ENCODE measurements at regions not wholly inside any gene's neighbourhood (a gene's known extent, or its start where the extent isn't known, plus 50 kb on each side); places are given as distances from the start of the nearest gene placed in this dataset.

DNA sequence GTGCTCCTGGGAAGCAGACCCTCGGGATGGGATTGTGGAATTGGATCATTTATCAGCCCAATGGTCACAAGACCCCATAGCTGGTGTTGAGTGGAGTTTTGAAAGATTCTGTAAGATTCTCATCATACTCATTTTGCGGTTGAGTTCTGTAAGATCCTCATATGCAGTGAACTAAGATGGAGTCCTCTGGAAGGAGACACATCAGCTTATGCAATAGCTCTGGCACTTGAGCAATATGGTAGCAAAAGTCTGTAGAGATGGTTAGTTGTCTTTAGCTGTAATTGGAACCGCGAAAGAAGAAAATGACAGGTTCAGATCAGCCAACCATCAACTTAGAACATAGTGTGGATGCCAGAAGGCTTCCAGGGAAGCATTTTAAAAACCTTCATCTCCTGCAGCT lies 184.5 kb upstream of the TSC22D2 start:
- no peak overlapping the region for H3K4me3 ChIP-seq (ENCODE audit: low read depth, low read length, poor library complexity, severe bottlenecking)
- H3K4me1 ChIP-seq (ENCODE audit: insufficient read depth, low read length, poor library complexity, severe bottlenecking): peaks cover 15% of the 10 kb centered on the region
- H3K27ac ChIP-seq (ENCODE audit: low read depth, low read length, poor library complexity, severe bottlenecking): no peak overlapping the region
- no peaks in the 10 kb centered on the region for H3K27me3 ChIP-seq (replicated peaks; ENCODE audit: insufficient read depth, low read depth, low read length, poor library complexity)
- CTCF ChIA-PET: no interaction called here
- BruUV-seq (replicated peaks): no TSS peak
- no peak for DNase-seq (ENCODE audit: low spot score)
- no peak for TF ChIP-seq EZH2 (IDR thresholded peaks at IDR 0.05; ENCODE audit: borderline replicate concordance, low read depth, low read length, poor library complexity, severe bottlenecking)
- TF ChIP-seq, protein P1, sequence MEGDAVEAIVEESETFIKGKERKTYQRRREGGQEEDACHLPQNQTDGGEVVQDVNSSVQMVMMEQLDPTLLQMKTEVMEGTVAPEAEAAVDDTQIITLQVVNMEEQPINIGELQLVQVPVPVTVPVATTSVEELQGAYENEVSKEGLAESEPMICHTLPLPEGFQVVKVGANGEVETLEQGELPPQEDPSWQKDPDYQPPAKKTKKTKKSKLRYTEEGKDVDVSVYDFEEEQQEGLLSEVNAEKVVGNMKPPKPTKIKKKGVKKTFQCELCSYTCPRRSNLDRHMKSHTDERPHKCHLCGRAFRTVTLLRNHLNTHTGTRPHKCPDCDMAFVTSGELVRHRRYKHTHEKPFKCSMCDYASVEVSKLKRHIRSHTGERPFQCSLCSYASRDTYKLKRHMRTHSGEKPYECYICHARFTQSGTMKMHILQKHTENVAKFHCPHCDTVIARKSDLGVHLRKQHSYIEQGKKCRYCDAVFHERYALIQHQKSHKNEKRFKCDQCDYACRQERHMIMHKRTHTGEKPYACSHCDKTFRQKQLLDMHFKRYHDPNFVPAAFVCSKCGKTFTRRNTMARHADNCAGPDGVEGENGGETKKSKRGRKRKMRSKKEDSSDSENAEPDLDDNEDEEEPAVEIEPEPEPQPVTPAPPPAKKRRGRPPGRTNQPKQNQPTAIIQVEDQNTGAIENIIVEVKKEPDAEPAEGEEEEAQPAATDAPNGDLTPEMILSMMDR (conservative IDR thresholded peaks at IDR 0.05; ENCODE audit: low read depth, low read length): no peak
- no peaks in the 10 kb centered on the region for H3K36me3 ChIP-seq (ENCODE audit: insufficient read depth, low read length, poor library complexity, severe bottlenecking)
- no peaks in the 10 kb centered on the region for H3K9me3 ChIP-seq (ENCODE audit: low read depth, low read length, poor library complexity, severe bottlenecking)
- intact Hi-C loops (cut with micrococcal nuclease; ENCODE audit: unreplicated experiment): loop anchor here (5.0 to 10.0 kb wide), 2 partner anchors 346 to 729 kb away; no protein-coding TSS in a partner anchor
- POLR2A ChIA-PET (ENCODE audit: low non-redundant PET): no interaction called here

DNA sequence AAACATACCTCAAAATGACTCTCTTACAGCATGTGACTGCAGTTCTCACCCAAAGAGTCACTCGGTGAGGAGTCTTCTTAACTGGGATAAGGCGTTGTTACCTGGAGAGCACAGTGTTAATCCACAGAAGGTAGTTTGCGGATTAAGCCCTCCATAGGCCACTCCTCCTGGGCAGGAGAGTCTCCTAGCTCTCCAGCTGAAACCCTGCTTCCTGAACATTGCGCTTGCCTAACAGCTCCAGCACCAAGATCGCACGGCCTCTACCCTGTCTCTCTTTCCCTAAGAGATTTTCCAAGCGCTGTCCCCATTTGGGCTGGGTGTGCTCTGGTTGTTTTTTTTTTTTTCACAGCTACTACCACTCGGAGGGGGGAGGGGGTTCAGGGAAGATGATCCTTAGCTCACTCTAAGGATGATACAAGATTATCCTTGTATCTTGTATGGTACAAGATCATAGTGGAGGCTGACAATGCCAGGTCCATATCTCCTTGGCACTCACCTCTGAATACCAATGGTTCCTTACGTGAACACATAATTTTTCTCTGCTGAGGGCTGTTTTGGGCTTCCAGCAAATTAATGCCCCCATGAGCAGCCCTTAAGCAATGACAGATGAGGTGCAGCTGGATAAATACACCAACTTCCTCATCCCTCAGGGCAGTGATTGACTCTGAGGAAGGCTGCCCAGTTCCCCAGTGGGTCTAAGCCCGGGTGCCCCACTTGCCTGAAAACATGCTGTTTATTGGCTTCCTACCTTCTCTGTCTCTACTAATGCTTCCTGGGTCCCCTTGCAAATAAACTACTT lies 185.2 kb upstream of the TSC22D2 start:
- Histone ChIP-seq H3K9me3 (ENCODE audit: low read depth, low read length, poor library complexity, severe bottlenecking) (peaks cover 3% of the 10 kb centered on the region), H3K27ac (ENCODE audit: low read depth, low read length, poor library complexity, severe bottlenecking) (no peak overlapping the region), H3K4me3 (ENCODE audit: low read depth, low read length, poor library complexity, severe bottlenecking) (no peak overlapping the region), H3K4me1 (ENCODE audit: insufficient read depth, low read length, poor library complexity, severe bottlenecking) (peaks cover 11% of the 10 kb centered on the region), H3K36me3 (ENCODE audit: insufficient read depth, low read length, poor library complexity, severe bottlenecking) (no peaks in the 10 kb centered on the region), H3K27me3 (replicated peaks; ENCODE audit: insufficient read depth, low read depth, low read length, poor library complexity) (no peaks in the 10 kb centered on the region)
- ChIA-PET CTCF (no interaction called here), POLR2A (ENCODE audit: low non-redundant PET) (no interaction called here)
- TF ChIP-seq, protein P1 (conservative IDR thresholded peaks at IDR 0.05; ENCODE audit: low read depth, low read length): no peak
- no peak for TF ChIP-seq EZH2 (IDR thresholded peaks at IDR 0.05; ENCODE audit: borderline replicate concordance, low read depth, low read length, poor library complexity, severe bottlenecking)
- DNase-seq (ENCODE audit: low spot score): no peak
- BruUV-seq (replicated peaks): no TSS peak
- intact Hi-C loops (cut with micrococcal nuclease; ENCODE audit: unreplicated experiment): loop anchor here (5.0 to 10.0 kb wide), 2 partner anchors 346 to 728 kb away; no protein-coding TSS in a partner anchor

DNA sequence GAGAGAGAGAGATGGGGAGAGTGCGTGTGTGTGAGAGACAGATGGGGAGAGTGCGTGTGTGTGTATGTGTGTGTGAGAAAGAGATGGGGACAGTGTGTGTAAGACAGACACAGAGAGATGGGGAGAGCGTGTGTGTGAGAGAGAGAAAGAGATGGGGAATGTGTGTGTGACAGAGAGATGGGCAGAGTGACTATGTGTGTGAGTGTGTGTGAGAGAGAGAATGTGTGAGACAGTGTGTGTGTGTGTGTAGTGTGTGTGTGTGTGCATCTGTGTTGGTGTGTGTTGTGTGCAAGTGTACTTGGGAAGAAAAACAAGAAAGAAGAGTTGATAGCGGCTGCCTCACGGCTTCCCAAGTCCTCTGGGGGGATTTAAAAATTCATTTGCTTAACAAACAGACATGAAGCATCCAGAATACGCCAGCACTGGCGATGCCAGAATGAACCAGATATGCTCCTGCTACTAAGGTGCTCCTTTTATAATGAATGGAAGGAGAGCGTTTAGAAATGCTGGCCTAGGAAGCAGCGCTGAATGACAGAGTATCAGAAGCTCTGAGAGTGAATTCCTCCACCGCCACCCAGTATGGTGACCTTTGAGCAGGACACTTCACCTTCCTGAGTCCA lies 186.1 kb upstream of the TSC22D2 start:
- DNase-seq (ENCODE audit: low spot score): no peak
- H3K4me1 ChIP-seq (ENCODE audit: insufficient read depth, low read length, poor library complexity, severe bottlenecking): peaks cover 13% of the 10 kb centered on the region
- no TSS peak for BruUV-seq (replicated peaks)
- CTCF ChIA-PET: no interaction called here
- H3K9me3 ChIP-seq (ENCODE audit: low read depth, low read length, poor library complexity, severe bottlenecking): peaks cover 5% of the 10 kb centered on the region
- intact Hi-C loops (cut with micrococcal nuclease; ENCODE audit: unreplicated experiment): loop anchor here (1.0 to 10.0 kb wide), 4 partner anchors 255 to 727 kb away; no protein-coding TSS in a partner anchor
- H3K4me3 ChIP-seq (ENCODE audit: low read depth, low read length, poor library complexity, severe bottlenecking): no peak overlapping the region
- no peaks in the 10 kb centered on the region for H3K27me3 ChIP-seq (replicated peaks; ENCODE audit: insufficient read depth, low read depth, low read length, poor library complexity)
- TF ChIP-seq, protein P1 (conservative IDR thresholded peaks at IDR 0.05; ENCODE audit: low read depth, low read length): no peak
- no peak for TF ChIP-seq EZH2 (IDR thresholded peaks at IDR 0.05; ENCODE audit: borderline replicate concordance, low read depth, low read length, poor library complexity, severe bottlenecking)
- no peaks in the 10 kb centered on the region for H3K36me3 ChIP-seq (ENCODE audit: insufficient read depth, low read length, poor library complexity, severe bottlenecking)
- POLR2A ChIA-PET (ENCODE audit: low non-redundant PET): no interaction called here
- no peak overlapping the region for H3K27ac ChIP-seq (ENCODE audit: low read depth, low read length, poor library complexity, severe bottlenecking)
